ENCODE measurements at regions not wholly inside any gene's neighbourhood (a gene's known extent, or its start where the extent isn't known, plus 50 kb on each side); places are given as distances from the start of the nearest gene placed in this dataset.

DNA sequence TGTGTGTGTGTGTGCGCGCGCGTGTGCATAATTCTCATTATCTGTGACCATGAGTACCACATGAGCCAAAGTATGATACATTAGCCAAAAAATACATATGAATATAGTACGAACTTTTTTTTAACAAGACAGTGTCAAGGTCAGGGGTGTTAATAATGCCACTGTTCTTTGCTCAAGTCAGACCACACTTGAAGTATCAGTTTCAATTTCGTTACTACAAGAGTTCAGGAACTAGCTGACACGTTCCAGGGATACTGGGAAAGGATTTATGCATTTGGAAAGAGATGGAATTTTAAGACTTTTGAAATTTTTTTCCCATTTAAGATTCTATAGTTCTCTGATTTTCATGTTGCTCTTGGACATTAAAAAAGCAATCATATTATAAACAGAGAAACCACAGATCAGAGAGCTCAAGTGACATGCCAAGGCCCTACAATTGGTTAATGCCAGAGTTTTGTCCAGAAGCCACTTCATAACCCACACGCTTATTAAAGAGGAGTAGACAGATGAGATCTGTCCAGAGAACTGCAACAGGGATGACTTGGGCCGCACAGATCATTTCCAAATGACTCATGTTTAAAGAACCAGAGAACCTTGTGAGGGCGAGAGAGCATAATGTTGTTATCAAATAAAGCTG, 718.8 kb upstream of the SGCG start (continued):
- no peak for TF ChIP-seq SIRT6 (IDR thresholded peaks at IDR 0.05; ENCODE audit: low read length)
